ENCODE measurements at regions not wholly inside any gene's neighbourhood (a gene's known extent, or its start where the extent isn't known, plus 50 kb on each side); places are given as distances from the start of the nearest gene placed in this dataset.

DNA sequence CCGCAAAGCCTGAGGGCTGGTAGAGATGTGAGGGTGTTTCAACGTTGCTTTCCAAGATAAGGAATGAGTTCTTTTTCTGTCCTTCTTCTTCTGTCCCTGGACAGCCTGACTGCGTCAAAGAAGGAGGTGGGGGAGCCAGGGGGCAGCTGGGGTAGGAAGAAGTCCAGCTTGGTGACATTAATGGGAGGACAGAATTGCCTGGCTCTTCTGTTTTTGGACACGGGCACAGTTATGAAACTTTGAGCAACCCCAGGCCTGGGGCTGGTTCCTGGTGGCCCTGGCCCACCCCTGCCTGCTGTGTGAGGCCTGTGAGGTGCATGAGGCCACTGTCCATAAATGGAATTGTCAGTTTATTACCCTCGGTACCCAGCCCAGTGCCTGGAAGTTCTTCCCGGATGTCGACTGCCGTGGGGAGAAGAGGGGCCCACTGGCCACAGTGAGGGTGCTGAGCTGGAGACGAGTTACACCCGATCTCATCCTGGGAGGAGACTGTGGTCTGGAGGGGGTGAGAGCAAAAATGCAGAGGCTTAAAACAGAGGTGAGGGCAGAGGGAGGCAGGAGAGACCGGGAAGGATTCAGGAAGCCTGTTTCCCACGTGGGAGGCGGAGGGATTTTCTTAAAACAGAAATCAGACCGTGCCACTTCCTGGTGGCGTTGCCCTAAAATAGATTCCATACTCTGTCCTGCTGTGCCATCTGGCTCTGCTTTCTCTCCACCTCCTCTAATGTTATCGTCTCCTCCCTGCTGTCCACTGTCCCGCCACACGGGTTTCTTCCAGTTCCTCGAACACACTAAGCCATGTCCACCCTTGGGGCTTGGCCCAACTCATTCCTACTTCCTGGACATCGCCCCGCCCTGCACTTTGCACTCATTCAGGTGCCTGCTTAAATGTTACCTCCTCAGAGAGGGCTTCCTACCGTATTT is 59.7 kb upstream of the RASD2 start:
- no peaks in the 10 kb centered on the region for H3K27me3 ChIP-seq (ENCODE audit: control insufficient read depth in 3 of 3, insufficient read depth in 3 of 3, low read length in 2 of 3)
- no peak overlapping the region for H3K4me3 ChIP-seq
- H3K9ac ChIP-seq (ENCODE audit: insufficient read depth in 1 of 2, low read length in 2 of 2): peak overlapping the region in 1 of 2 donors; percentile 10
- WGBS, 2 donors: 25 to 45% methylated on average over 22 of the region's 22 CpGs
- ATAC-seq (ENCODE audit: insufficient read depth, low FRiP score) (no peak), DNase-seq (peak; percentile 32 to 47 (median 33))
- peaks cover 0 to 37% (median 24%) of the 10 kb centered on the region in 5 donors for H3K4me1 ChIP-seq (ENCODE audit: control insufficient read depth in 5 of 5, insufficient read depth in 5 of 5, low read length in 5 of 5)
- peak overlapping the region in 1 of 2 donors; percentile 34 for H3K27ac ChIP-seq (ENCODE audit: low read depth in 1 of 2, low read length in 1 of 2)
- H3K36me3 ChIP-seq (ENCODE audit: control insufficient read depth in 4 of 4, insufficient read depth in 4 of 4, low read length in 4 of 4): no peaks in the 10 kb centered on the region
- peaks cover 0 to 2% (median 0%) of the 10 kb centered on the region in 4 donors for H3K9me3 ChIP-seq (ENCODE audit: control insufficient read depth in 4 of 4, insufficient read depth in 3 of 4, low read length in 3 of 4)
- TF ChIP-seq, protein P1, sequence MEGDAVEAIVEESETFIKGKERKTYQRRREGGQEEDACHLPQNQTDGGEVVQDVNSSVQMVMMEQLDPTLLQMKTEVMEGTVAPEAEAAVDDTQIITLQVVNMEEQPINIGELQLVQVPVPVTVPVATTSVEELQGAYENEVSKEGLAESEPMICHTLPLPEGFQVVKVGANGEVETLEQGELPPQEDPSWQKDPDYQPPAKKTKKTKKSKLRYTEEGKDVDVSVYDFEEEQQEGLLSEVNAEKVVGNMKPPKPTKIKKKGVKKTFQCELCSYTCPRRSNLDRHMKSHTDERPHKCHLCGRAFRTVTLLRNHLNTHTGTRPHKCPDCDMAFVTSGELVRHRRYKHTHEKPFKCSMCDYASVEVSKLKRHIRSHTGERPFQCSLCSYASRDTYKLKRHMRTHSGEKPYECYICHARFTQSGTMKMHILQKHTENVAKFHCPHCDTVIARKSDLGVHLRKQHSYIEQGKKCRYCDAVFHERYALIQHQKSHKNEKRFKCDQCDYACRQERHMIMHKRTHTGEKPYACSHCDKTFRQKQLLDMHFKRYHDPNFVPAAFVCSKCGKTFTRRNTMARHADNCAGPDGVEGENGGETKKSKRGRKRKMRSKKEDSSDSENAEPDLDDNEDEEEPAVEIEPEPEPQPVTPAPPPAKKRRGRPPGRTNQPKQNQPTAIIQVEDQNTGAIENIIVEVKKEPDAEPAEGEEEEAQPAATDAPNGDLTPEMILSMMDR (IDR thresholded peaks at IDR 0.05; ENCODE audit: control extremely low read depth, extremely low read depth): no peak

DNA sequence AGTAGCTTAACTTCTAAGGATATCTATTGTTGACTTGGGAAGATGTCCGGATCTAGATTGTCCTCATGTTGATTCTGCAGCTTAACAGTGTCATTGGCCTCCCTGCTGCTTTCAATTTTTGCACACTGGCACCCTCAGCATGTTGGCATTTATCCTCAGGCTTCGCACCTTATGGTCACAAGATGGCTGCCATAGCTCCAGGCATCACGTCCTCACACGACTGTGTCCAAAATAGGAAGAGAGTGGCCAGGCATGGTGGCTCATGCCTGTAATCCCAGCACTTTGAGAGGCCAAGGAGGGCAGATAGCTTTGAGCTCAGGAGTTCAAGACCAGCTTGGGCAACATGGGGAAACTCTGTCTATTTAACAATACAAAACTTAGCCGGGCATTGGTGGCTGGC is 58.3 kb upstream of the RASD2 start:
- Histone ChIP-seq H3K4me3 (no peak overlapping the region), H3K9me3 (ENCODE audit: control insufficient read depth in 4 of 4, insufficient read depth in 3 of 4, low read length in 3 of 4) (peaks cover 0 to 2% (median 0%) of the 10 kb centered on the region in 4 donors), H3K9ac (ENCODE audit: insufficient read depth in 1 of 2, low read length in 2 of 2) (no peak overlapping the region), H3K36me3 (ENCODE audit: control insufficient read depth in 4 of 4, insufficient read depth in 4 of 4, low read length in 4 of 4) (no peaks in the 10 kb centered on the region), H3K27ac (ENCODE audit: low read depth in 1 of 2, low read length in 1 of 2) (no peak overlapping the region), H3K4me1 (ENCODE audit: control insufficient read depth in 5 of 5, insufficient read depth in 5 of 5, low read length in 5 of 5) (peaks cover 0 to 37% (median 22%) of the 10 kb centered on the region in 5 donors), H3K27me3 (ENCODE audit: control insufficient read depth in 3 of 3, insufficient read depth in 3 of 3, low read length in 2 of 3) (no peaks in the 10 kb centered on the region)
- DNase-seq (no peak), ATAC-seq (ENCODE audit: insufficient read depth, low FRiP score) (no peak)
- 95 to 96% methylated on average over 5 of the region's 5 CpGs for WGBS, 2 donors
- TF ChIP-seq, protein P1 (IDR thresholded peaks at IDR 0.05; ENCODE audit: control extremely low read depth, extremely low read depth): no peak

DNA sequence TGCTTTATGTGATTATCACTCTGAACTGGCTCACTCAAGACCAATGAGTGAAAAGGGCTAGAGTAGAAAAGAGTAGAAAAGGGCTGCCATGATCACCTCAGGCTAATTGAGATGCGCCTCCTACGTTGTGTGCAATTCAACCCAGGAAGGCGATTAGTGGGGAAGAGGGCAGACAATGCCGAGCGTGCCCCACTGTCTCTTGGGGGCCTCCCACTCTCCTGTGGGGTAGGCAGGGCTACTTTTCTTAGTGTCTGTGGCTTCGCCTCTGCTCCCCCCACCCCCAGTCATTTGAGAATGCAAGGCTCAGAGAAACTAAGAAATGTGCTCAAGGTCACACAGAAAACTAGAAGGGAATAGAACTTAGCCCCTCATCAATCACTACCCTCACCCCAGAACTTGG is 57.7 kb upstream of the RASD2 start:
- no peak for DNase-seq
- Histone ChIP-seq H3K9ac (ENCODE audit: insufficient read depth in 1 of 2, low read length in 2 of 2) (no peak overlapping the region), H3K4me1 (ENCODE audit: control insufficient read depth in 5 of 5, insufficient read depth in 5 of 5, low read length in 5 of 5) (peaks cover 0 to 37% (median 20%) of the 10 kb centered on the region in 5 donors), H3K27me3 (ENCODE audit: control insufficient read depth in 3 of 3, insufficient read depth in 3 of 3, low read length in 2 of 3) (no peaks in the 10 kb centered on the region), H3K36me3 (ENCODE audit: control insufficient read depth in 4 of 4, insufficient read depth in 4 of 4, low read length in 4 of 4) (no peaks in the 10 kb centered on the region), H3K27ac (ENCODE audit: low read depth in 1 of 2, low read length in 1 of 2) (no peak overlapping the region), H3K9me3 (ENCODE audit: control insufficient read depth in 4 of 4, insufficient read depth in 3 of 4, low read length in 3 of 4) (peaks cover 0 to 2% (median 0%) of the 10 kb centered on the region in 4 donors), H3K4me3 (no peak overlapping the region)
- TF ChIP-seq, protein P1 (IDR thresholded peaks at IDR 0.05; ENCODE audit: control extremely low read depth, extremely low read depth): no peak
- 77 to 85% methylated on average over 6 of the region's 6 CpGs for WGBS, 2 donors
- ATAC-seq (ENCODE audit: insufficient read depth, low FRiP score): no peak

Measured in lung (tissue), 11 donors.